GM12865 (cell line): ENCODE measurements at regions not wholly inside any gene's neighbourhood (a gene's known extent, or its start where the extent isn't known, plus 50 kb on each side); places are given as distances from the start of the nearest gene placed in this dataset.
"Not testable (repeated sequence)": the region's sequence is repeated elsewhere in the genome, so short reads cannot be mapped to it uniquely, and the experiment has no call there.

ENCODE experiments used
- DNase-seq: peaks from one replicate; pipeline ENCODE4 v3.0.0; 2010; ENCODE audit warnings: low read depth
- H3K4me3 ChIP-seq: 2 replicates; pipeline ENCODE4 v1.5.1; 2011; ENCODE audit warnings: mild to moderate bottlenecking, low read depth, low read length, control low read depth
- CTCF ChIP-seq: IDR thresholded peaks from 2 replicates; pipeline ENCODE4 v1.5.1; 2011; ENCODE audit warnings: low read length, control low read depth, low read depth, inconsistent platforms; ENCODE audit not compliant: insufficient read depth; ENCODE audit errors: missing control alignments

- no peak overlapping the region for H3K4me3 ChIP-seq
- no peak for DNase-seq
- no peak for TF ChIP-seq CTCF
Observed at GRCh38 chr10:53382543-53382942, 610.0 kb upstream of the MBL2 start.

GRCh38 chr10:53379956-53380355 is 607.4 kb upstream of the MBL2 start:
- no peak overlapping the region for H3K4me3 ChIP-seq
- no peak for TF ChIP-seq CTCF
- DNase-seq = no peak

GRCh38 chr10:53370347-53370746 is 597.8 kb upstream of the MBL2 start:
- DNase-seq = no peak
- H3K4me3 ChIP-seq = no peak overlapping the region
- no peak for TF ChIP-seq CTCF

- no peak for TF ChIP-seq CTCF
- no peak for DNase-seq
- H3K4me3 ChIP-seq = no peak overlapping the region
Observed at GRCh38 chr10:53361936-53362335, 589.4 kb upstream of the MBL2 start.

- DNase-seq = no peak
- TF ChIP-seq CTCF = no peak
- H3K4me3 ChIP-seq = no peak overlapping the region
Observed at GRCh38 chr10:53361281-53361680, 588.7 kb upstream of the MBL2 start.

GRCh38 chr10:53358978-53359377 is 586.4 kb upstream of the MBL2 start:
- H3K4me3 ChIP-seq, DNase-seq: not testable (repeated sequence)

GRCh38 chr10:53358536-53358935 is 586.0 kb upstream of the MBL2 start:
- TF ChIP-seq CTCF = no peak
- H3K4me3 ChIP-seq = no peak overlapping the region
- DNase-seq = no peak

GRCh38 chr10:53357587-53357986 is 585.0 kb upstream of the MBL2 start:
- no peak overlapping the region for H3K4me3 ChIP-seq
- TF ChIP-seq CTCF = no peak
- DNase-seq = no peak
